ENCODE measurements at regions not wholly inside any gene's neighbourhood (a gene's known extent, or its start where the extent isn't known, plus 50 kb on each side); places are given as distances from the start of the nearest gene placed in this dataset.

- TF ChIP-seq EP300 (IDR thresholded peaks at IDR 0.05), result no peak
- no peak for TF ChIP-seq POLR2A (IDR thresholded peaks at IDR 0.05)
Observed at GRCh38 chr17:54771409-54771915, 129.2 kb upstream of the TOM1L1 start.

All from stomach (tissue), 4 donors.